MM.1S (cell line): ENCODE measurements at regions not wholly inside any gene's neighbourhood (a gene's known extent, or its start where the extent isn't known, plus 50 kb on each side); places are given as distances from the start of the nearest gene placed in this dataset.

ENCODE experiments used
- CTCF ChIP-seq: fragments of 300-600 bp; sonication (generic); IDR thresholded peaks from 2 replicates; pipeline ENCODE4 v1.5.1; 2016; ENCODE audit warnings: antibody characterized with exemption, low read length, mixed read lengths
- EZH2 ChIP-seq: fragments of 300-600 bp; sonication (generic); optimal IDR thresholded peaks from 2 replicates; pipeline ENCODE3; 2017; ENCODE audit warnings: low read depth, mild to moderate bottlenecking, antibody characterized with exemption, low read length, mixed read lengths
- EZH2phosphoT487 ChIP-seq: fragments of 300-600 bp; sonication (generic); IDR thresholded peaks from 2 replicates; pipeline ENCODE4 v1.6.1; 2018; ENCODE audit warnings: antibody characterized with exemption, low read length

- TF ChIP-seq CTCF (no peak), EZH2 (no peak), EZH2phosphoT487 (no peak)
Measured at GRCh38 chr5:10021248-10021647, 228.4 kb downstream of the ATPSCKMT start.
